ENCODE measurements at regions not wholly inside any gene's neighbourhood (a gene's known extent, or its start where the extent isn't known, plus 50 kb on each side); places are given as distances from the start of the nearest gene placed in this dataset.

- TF ChIP-seq CTCF (conservative IDR thresholded peaks at IDR 0.05; ENCODE audit: low read depth, low read length), result no peak
- no peak for TF ChIP-seq EZH2 (IDR thresholded peaks at IDR 0.05; ENCODE audit: borderline replicate concordance, low read depth, low read length, poor library complexity, severe bottlenecking)
Measured at GRCh38 chr4:79526641-79527565, 118.9 kb upstream of the GK2 start.

Measured in A673 (cell line).